ENCODE measurements at regions not wholly inside any gene's neighbourhood (a gene's known extent, or its start where the extent isn't known, plus 50 kb on each side); places are given as distances from the start of the nearest gene placed in this dataset.

DNA sequence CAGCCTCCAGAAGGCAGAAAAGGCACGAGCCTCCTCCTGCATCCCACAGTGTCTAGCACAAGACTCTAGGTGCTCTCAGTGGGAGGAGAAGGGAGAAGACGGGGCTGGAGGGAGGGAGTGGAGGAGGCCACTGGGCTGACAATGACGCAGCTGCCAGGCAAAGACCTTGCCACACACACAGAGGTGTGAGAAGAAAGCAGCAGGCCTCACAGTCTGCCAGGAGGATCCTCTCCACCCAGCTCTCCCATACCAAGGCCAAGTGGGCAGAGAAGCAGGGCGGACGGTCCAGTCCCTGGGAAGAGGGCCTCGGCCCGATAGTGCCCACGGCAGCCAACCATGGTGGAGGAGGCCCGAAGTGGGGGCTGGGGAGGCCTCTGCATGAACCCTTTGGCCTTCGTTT is 78.9 kb downstream of the NCOR2 start:
- H3K4me1 ChIP-seq (ENCODE audit: insufficient read depth), result no peaks in the 10 kb centered on the region
- no peak overlapping the region for H3K27ac ChIP-seq
- no peaks in the 10 kb centered on the region for H3K27me3 ChIP-seq (replicated peaks; ENCODE audit: insufficient read depth)
- peaks cover 4% of the 10 kb centered on the region; the same call in 1 of the 2 replicates for H3K36me3 ChIP-seq (ENCODE audit: low read depth)
- H3K9ac ChIP-seq, result no peak overlapping the region
- H3K9me3 ChIP-seq (ENCODE audit: low read depth), result no peaks in the 10 kb centered on the region
- peaks cover 76% of the 10 kb centered on the region for H3K79me2 ChIP-seq (ENCODE audit: insufficient read depth)
- H3K9me2 ChIP-seq (ENCODE audit: insufficient read depth), result no peaks in the 10 kb centered on the region
- in situ Hi-C loops (cut with MboI), result no loop called here
- no peaks in the 10 kb centered on the region for H3F3A ChIP-seq (ENCODE audit: insufficient read depth)
- no peaks in the 10 kb centered on the region; the same call in 1 of the 2 replicates for H4K20me1 ChIP-seq (ENCODE audit: insufficient read depth)
- no peak overlapping the region for H2AFZ ChIP-seq
- no peak overlapping the region for H3K4me2 ChIP-seq (ENCODE audit: unreplicated experiment)
- TF ChIP-seq EZH2 (IDR thresholded peaks at IDR 0.05; ENCODE audit: insufficient read depth, poor library complexity, severe bottlenecking) (no peak), EZH2phosphoT487 (IDR thresholded peaks at IDR 0.05; ENCODE audit: insufficient read depth, low read depth) (no peak)
- no peak overlapping the region for H3K4me3 ChIP-seq
- 72 to 78% methylated on average over 10 of the region's 10 CpGs for WGBS, 2 experiments (ENCODE audit: low coverage in 1 of 2, low lambda C conversion rate in 2 of 2, missing lambda C conversion rate in 2 of 2)
- no peak for DNase-seq

DNA sequence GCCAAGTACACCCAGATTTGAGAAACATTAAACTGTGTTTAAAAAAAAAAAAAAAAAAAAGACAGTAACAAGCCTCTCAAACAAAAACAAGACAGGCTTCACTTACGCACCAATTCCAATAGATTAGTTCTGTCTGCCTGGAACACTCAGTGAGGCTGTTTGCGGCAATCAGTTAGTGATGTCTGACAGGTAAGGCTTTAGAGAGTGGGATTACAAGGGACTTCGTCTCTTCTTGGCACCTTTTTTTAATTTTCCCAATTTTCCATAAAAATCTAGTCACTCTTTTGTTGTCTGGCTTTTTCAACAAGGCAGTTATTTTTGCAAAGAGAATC is 79.6 kb downstream of the NCOR2 start:
- no peak for DNase-seq
- Histone ChIP-seq H3K9me3 (ENCODE audit: low read depth) (no peaks in the 10 kb centered on the region), H3K27ac (no peak overlapping the region), H3K9ac (no peak overlapping the region), H3K4me2 (ENCODE audit: unreplicated experiment) (no peak overlapping the region), H3K4me1 (ENCODE audit: insufficient read depth) (no peaks in the 10 kb centered on the region), H3K9me2 (ENCODE audit: insufficient read depth) (no peaks in the 10 kb centered on the region), H4K20me1 (ENCODE audit: insufficient read depth) (no peaks in the 10 kb centered on the region; the same call in 1 of the 2 replicates), H3K36me3 (ENCODE audit: low read depth) (peaks cover 4% of the 10 kb centered on the region; the same call in 1 of the 2 replicates), H3F3A (ENCODE audit: insufficient read depth) (no peaks in the 10 kb centered on the region), H2AFZ (no peak overlapping the region), H3K27me3 (replicated peaks; ENCODE audit: insufficient read depth) (no peaks in the 10 kb centered on the region), H3K79me2 (ENCODE audit: insufficient read depth) (peaks cover 70% of the 10 kb centered on the region), H3K4me3 (no peak overlapping the region)
- TF ChIP-seq EZH2 (IDR thresholded peaks at IDR 0.05; ENCODE audit: insufficient read depth, poor library complexity, severe bottlenecking) (no peak), EZH2phosphoT487 (IDR thresholded peaks at IDR 0.05; ENCODE audit: insufficient read depth, low read depth) (no peak)
- 98 to 99% methylated on average over 3 of the region's 3 CpGs for WGBS, 2 experiments (ENCODE audit: low coverage in 1 of 2, low lambda C conversion rate in 2 of 2, missing lambda C conversion rate in 2 of 2)
- in situ Hi-C loops (cut with MboI), result no loop called here

DNA sequence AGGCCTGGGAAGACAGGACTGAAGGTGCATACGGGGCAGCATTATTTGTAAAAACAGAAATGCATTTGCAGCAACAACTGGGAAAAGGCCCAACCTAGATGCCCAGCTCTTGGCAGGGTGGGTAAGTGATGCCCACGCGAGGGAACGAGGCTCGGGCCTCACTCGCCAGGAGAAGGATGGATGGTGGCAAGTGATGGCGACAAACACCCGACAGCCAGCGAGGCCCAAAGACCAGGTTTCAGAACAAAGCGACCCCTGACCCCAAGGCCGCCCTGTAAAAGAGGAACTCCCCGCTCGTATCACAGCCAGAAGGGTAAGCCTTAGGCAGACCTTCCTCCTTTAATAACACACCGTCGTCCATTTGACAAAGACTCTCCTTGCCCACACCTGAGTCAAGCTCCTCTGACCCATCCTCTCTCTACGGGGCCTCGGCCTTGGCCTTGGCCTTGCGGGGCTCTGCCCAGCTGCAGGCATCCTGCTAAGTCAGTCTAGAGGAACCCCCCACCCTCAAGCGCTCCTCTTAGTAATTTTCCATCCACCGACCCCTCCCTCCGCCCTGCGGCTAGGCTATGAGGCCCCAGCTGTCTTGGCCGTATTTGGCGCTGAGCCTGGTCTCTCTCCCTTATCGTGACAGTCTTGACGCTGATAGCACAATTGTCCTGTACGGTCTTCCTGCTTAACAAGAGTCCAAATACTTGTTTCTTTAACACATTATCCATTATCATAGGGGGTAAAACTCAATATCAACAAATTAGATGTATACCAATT is 80.2 kb downstream of the NCOR2 start:
- Histone ChIP-seq H3K79me2 (ENCODE audit: insufficient read depth) (peaks cover 65% of the 10 kb centered on the region), H3K27me3 (replicated peaks; ENCODE audit: insufficient read depth) (no peaks in the 10 kb centered on the region), H3K9me2 (ENCODE audit: insufficient read depth) (no peaks in the 10 kb centered on the region), H3K9ac (no peak overlapping the region), H3K27ac (no peak overlapping the region), H3K4me1 (ENCODE audit: insufficient read depth) (no peaks in the 10 kb centered on the region), H3K4me3 (no peak overlapping the region), H2AFZ (no peak overlapping the region), H3K4me2 (ENCODE audit: unreplicated experiment) (no peak overlapping the region), H3F3A (ENCODE audit: insufficient read depth) (no peaks in the 10 kb centered on the region), H4K20me1 (ENCODE audit: insufficient read depth) (no peaks in the 10 kb centered on the region; the same call in 1 of the 2 replicates), H3K9me3 (ENCODE audit: low read depth) (no peaks in the 10 kb centered on the region), H3K36me3 (ENCODE audit: low read depth) (peaks cover 4% of the 10 kb centered on the region; the same call in 1 of the 2 replicates)
- in situ Hi-C loops (cut with MboI), result no loop called here
- DNase-seq, result no peak
- 93% methylated on average over 27 of the region's 27 CpGs for WGBS, 2 experiments (ENCODE audit: low coverage in 1 of 2, low lambda C conversion rate in 2 of 2, missing lambda C conversion rate in 2 of 2)
- TF ChIP-seq EZH2phosphoT487 (IDR thresholded peaks at IDR 0.05; ENCODE audit: insufficient read depth, low read depth) (no peak), EZH2 (IDR thresholded peaks at IDR 0.05; ENCODE audit: insufficient read depth, poor library complexity, severe bottlenecking) (no peak)

DNA sequence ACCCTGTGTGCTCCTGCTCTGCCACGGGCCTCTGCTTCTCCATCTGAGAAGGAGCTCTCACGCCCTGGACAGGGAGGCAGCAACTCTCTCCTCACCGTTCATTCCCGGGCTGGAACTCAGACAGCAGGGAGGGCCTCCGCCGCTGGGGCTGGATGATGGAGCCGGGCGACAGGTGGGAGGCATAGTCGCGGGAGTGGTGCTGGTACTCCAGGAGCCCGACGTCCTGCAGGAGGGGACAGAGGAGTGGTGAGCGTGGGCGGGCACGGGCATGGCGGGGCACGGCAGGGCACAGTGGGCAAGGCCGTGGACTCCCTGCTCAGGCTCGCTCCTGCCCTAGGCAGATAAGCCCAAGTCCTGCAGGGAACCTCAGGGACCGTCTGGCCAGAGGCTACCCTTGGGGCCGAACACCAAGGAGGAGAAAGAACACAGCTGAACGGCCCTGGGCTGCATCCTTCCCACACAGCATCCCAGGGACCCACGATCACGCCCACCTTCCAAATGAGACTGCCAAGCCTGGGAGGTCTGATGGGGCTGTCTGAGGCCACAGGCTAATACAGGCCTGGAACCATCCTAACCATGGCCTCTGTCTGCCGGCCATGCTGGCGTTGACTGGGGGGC is 81.0 kb downstream of the NCOR2 start:
- H4K20me1 ChIP-seq (ENCODE audit: insufficient read depth), result no peaks in the 10 kb centered on the region; the same call in 1 of the 2 replicates

More for the DNA sequence above, 81.0 kb downstream of the NCOR2 start:
- 87 to 88% methylated on average over 25 to 26 of the region's 26 CpGs for WGBS, 2 experiments (ENCODE audit: low coverage in 1 of 2, low lambda C conversion rate in 2 of 2, missing lambda C conversion rate in 2 of 2)
- no peak overlapping the region for H3K9ac ChIP-seq
- H3K4me1 ChIP-seq (ENCODE audit: insufficient read depth), result no peaks in the 10 kb centered on the region
- no peak overlapping the region for H3K4me2 ChIP-seq (ENCODE audit: unreplicated experiment)
- no peak overlapping the region for H3K27ac ChIP-seq
- H3K9me3 ChIP-seq (ENCODE audit: low read depth), result no peaks in the 10 kb centered on the region
- no peaks in the 10 kb centered on the region for H3K9me2 ChIP-seq (ENCODE audit: insufficient read depth)
- no peak overlapping the region for H2AFZ ChIP-seq
- no peak for TF ChIP-seq EZH2 (IDR thresholded peaks at IDR 0.05; ENCODE audit: insufficient read depth, poor library complexity, severe bottlenecking)
- TF ChIP-seq EZH2phosphoT487 (IDR thresholded peaks at IDR 0.05; ENCODE audit: insufficient read depth, low read depth), result no peak
- in situ Hi-C loops (cut with MboI), result no loop called here
- H3K27me3 ChIP-seq (replicated peaks; ENCODE audit: insufficient read depth), result no peaks in the 10 kb centered on the region
- H3K79me2 ChIP-seq (ENCODE audit: insufficient read depth), result peaks cover 57% of the 10 kb centered on the region
- H3F3A ChIP-seq (ENCODE audit: insufficient read depth), result no peaks in the 10 kb centered on the region
- H3K36me3 ChIP-seq (ENCODE audit: low read depth), result peaks cover 4% of the 10 kb centered on the region; the same call in 1 of the 2 replicates
- no peak for DNase-seq
- H3K4me3 ChIP-seq, result no peak overlapping the region

Measured in GM23248 (cell line).